ENCODE measurements at regions not wholly inside any gene's neighbourhood (a gene's known extent, or its start where the extent isn't known, plus 50 kb on each side); places are given as distances from the start of the nearest gene placed in this dataset.

GRCh38 chr1:164310166-164310565 lies 248.8 kb upstream of the PBX1 start:
- no peak for DNase-seq (ENCODE audit: low read depth, low spot score)
- in situ Hi-C loops (cut with HindIII; ENCODE audit: low pct_unique_long_range_greater_than_20kb, low sequenced_read_pairs), result no loop called here

- DNase-seq (ENCODE audit: low read depth, low spot score), result no peak
- in situ Hi-C loops (cut with HindIII; ENCODE audit: low pct_unique_long_range_greater_than_20kb, low sequenced_read_pairs), result no loop called here
Measured at GRCh38 chr1:164311377-164311776, 247.6 kb upstream of the PBX1 start.

- in situ Hi-C loops (cut with HindIII; ENCODE audit: low pct_unique_long_range_greater_than_20kb, low sequenced_read_pairs), result no loop called here
Measured at GRCh38 chr1:164320790-164321731, 237.9 kb upstream of the PBX1 start.

GRCh38 chr1:164325786-164326185 lies 233.2 kb upstream of the PBX1 start:
- in situ Hi-C loops (cut with HindIII; ENCODE audit: low pct_unique_long_range_greater_than_20kb, low sequenced_read_pairs), result no loop called here
- no peak for DNase-seq (ENCODE audit: low read depth, low spot score)

More at GRCh38 chr1:164320790-164321731, 237.9 kb upstream of the PBX1 start:
- DNase-seq (ENCODE audit: low read depth, low spot score), result no peak

GRCh38 chr1:164333387-164333786 lies 225.6 kb upstream of the PBX1 start:
- in situ Hi-C loops (cut with HindIII; ENCODE audit: low pct_unique_long_range_greater_than_20kb, low sequenced_read_pairs), result no loop called here
- no peak for DNase-seq (ENCODE audit: low read depth, low spot score)

GRCh38 chr1:164337394-164337793 lies 221.6 kb upstream of the PBX1 start:
- no peak for DNase-seq (ENCODE audit: low read depth, low spot score)
- in situ Hi-C loops (cut with HindIII; ENCODE audit: low pct_unique_long_range_greater_than_20kb, low sequenced_read_pairs), result no loop called here

GRCh38 chr1:164337885-164338284 lies 221.1 kb upstream of the PBX1 start:
- no peak for DNase-seq (ENCODE audit: low read depth, low spot score)
- in situ Hi-C loops (cut with HindIII; ENCODE audit: low pct_unique_long_range_greater_than_20kb, low sequenced_read_pairs), result no loop called here

GRCh38 chr1:164343189-164343588 lies 215.8 kb upstream of the PBX1 start:
- no peak for DNase-seq (ENCODE audit: low read depth, low spot score)
- in situ Hi-C loops (cut with HindIII; ENCODE audit: low pct_unique_long_range_greater_than_20kb, low sequenced_read_pairs), result no loop called here

- in situ Hi-C loops (cut with HindIII; ENCODE audit: low pct_unique_long_range_greater_than_20kb, low sequenced_read_pairs), result no loop called here
- no peak for DNase-seq (ENCODE audit: low read depth, low spot score)
Measured at GRCh38 chr1:164347980-164348379, 211.0 kb upstream of the PBX1 start.

- DNase-seq (ENCODE audit: low read depth, low spot score), result no peak
- in situ Hi-C loops (cut with HindIII; ENCODE audit: low pct_unique_long_range_greater_than_20kb, low sequenced_read_pairs), result no loop called here
Measured at GRCh38 chr1:164356511-164356910, 202.5 kb upstream of the PBX1 start.

- no peak for DNase-seq (ENCODE audit: low read depth, low spot score)
- in situ Hi-C loops (cut with HindIII; ENCODE audit: low pct_unique_long_range_greater_than_20kb, low sequenced_read_pairs), result no loop called here
Measured at GRCh38 chr1:164360265-164360664, 198.7 kb upstream of the PBX1 start.

GRCh38 chr1:164361927-164362326 lies 197.1 kb upstream of the PBX1 start:
- DNase-seq (ENCODE audit: low read depth, low spot score), result no peak
- in situ Hi-C loops (cut with HindIII; ENCODE audit: low pct_unique_long_range_greater_than_20kb, low sequenced_read_pairs), result no loop called here

- no peak for DNase-seq (ENCODE audit: low read depth, low spot score)
- in situ Hi-C loops (cut with HindIII; ENCODE audit: low pct_unique_long_range_greater_than_20kb, low sequenced_read_pairs), result no loop called here
Measured at GRCh38 chr1:164363980-164364379, 195.0 kb upstream of the PBX1 start.

- DNase-seq (ENCODE audit: low read depth, low spot score), result no peak
- in situ Hi-C loops (cut with HindIII; ENCODE audit: low pct_unique_long_range_greater_than_20kb, low sequenced_read_pairs), result no loop called here
Measured at GRCh38 chr1:164366014-164366413, 193.0 kb upstream of the PBX1 start.

- in situ Hi-C loops (cut with HindIII; ENCODE audit: low pct_unique_long_range_greater_than_20kb, low sequenced_read_pairs), result no loop called here
Measured at GRCh38 chr1:164369698-164370365, 189.2 kb upstream of the PBX1 start.

GRCh38 chr1:164380893-164381292 lies 178.1 kb upstream of the PBX1 start:
- in situ Hi-C loops (cut with HindIII; ENCODE audit: low pct_unique_long_range_greater_than_20kb, low sequenced_read_pairs), result no loop called here
- DNase-seq (ENCODE audit: low read depth, low spot score), result no peak

More at GRCh38 chr1:164369698-164370365, 189.2 kb upstream of the PBX1 start:
- no peak for DNase-seq (ENCODE audit: low read depth, low spot score)

GRCh38 chr1:164382384-164382783 lies 176.6 kb upstream of the PBX1 start:
- no peak for DNase-seq (ENCODE audit: low read depth, low spot score)
- in situ Hi-C loops (cut with HindIII; ENCODE audit: low pct_unique_long_range_greater_than_20kb, low sequenced_read_pairs), result no loop called here

GRCh38 chr1:164384262-164384661 lies 174.7 kb upstream of the PBX1 start:
- in situ Hi-C loops (cut with HindIII; ENCODE audit: low pct_unique_long_range_greater_than_20kb, low sequenced_read_pairs), result no loop called here
- no peak for DNase-seq (ENCODE audit: low read depth, low spot score)
